ENCODE measurements at regions not wholly inside any gene's neighbourhood (a gene's known extent, or its start where the extent isn't known, plus 50 kb on each side); places are given as distances from the start of the nearest gene placed in this dataset.

DNA sequence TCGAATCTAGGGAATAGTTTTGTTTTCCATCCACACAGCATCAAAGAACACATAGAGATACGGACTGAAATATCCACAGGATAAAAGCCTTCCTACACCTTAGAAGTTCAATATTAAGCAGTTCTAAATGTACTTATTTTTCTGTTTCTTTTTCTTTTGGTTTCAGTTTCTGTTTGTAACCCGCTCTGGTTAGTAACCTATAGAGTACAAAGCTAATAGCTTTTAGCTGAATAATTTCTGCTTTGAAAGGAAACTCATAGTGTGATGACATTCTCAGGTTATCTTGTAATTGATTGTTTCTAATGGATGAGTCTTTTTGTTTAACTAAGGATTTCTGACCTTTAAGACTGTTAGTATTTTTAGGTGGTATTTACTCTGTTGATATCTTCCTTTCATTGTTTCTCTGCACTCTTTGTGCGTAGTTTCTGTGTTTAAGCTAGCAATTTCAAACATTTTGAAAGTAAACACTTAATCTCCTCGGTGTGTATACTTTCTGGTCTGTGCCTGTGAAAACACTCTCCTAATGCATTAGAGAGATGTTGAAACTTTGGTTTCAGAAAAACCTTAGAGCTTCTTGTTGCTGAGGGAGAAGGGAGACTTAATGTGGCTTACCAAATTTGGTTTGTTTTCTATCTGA is 385.5 kb downstream of the HDGFL1 start:
- Histone ChIP-seq H3K9me3 (no peaks in the 10 kb centered on the region), H3K36me3 (no peaks in the 10 kb centered on the region), H3K4me3 (peak overlapping the region in 2 of 4 donors; percentile 16 to 23), H3K27me3 (no peaks in the 10 kb centered on the region), H3K27ac (peak overlapping the region; percentile 7 to 57 (median 28)), H3K4me1 (peaks cover 0 to 28% (median 19%) of the 10 kb centered on the region in 4 donors)
- 29% methylated on average over 5 of the region's 5 CpGs for WGBS, 2 donors
- DNase-seq = no peak
- intact Hi-C loops (cut with DNase I) = no loop called here
- TF ChIP-seq POLR2A (IDR thresholded peaks at IDR 0.05) (no peak), CTCF (IDR thresholded peaks at IDR 0.05) (no peak), POLR2AphosphoS5 (IDR thresholded peaks at IDR 0.05) (no peak), EP300 (IDR thresholded peaks at IDR 0.05) (no peak)

- 13 to 42% methylated on average over 6 of the region's 6 CpGs for WGBS, 2 donors
- Histone ChIP-seq H3K4me3 (no peak overlapping the region), H3K27me3 (no peaks in the 10 kb centered on the region), H3K27ac (peak overlapping the region in 1 of 4 donors; percentile 57), H3K4me1 (peaks cover 0 to 30% (median 19%) of the 10 kb centered on the region in 4 donors), H3K9me3 (no peaks in the 10 kb centered on the region), H3K36me3 (no peaks in the 10 kb centered on the region)
- intact Hi-C loops (cut with DNase I) = no loop called here
- DNase-seq = no peak
- TF ChIP-seq CTCF (IDR thresholded peaks at IDR 0.05) (no peak), POLR2A (IDR thresholded peaks at IDR 0.05) (no peak), POLR2AphosphoS5 (IDR thresholded peaks at IDR 0.05) (no peak), EP300 (IDR thresholded peaks at IDR 0.05) (no peak)
Observed at GRCh38 chr6:22956029-22956681, 386.8 kb downstream of the HDGFL1 start.

GRCh38 chr6:22958677-22959076 is 389.3 kb downstream of the HDGFL1 start:
- no peak for TF ChIP-seq EP300 (IDR thresholded peaks at IDR 0.05)
- no peak for TF ChIP-seq POLR2AphosphoS5 (IDR thresholded peaks at IDR 0.05)
- no peak for TF ChIP-seq POLR2A (IDR thresholded peaks at IDR 0.05)
- TF ChIP-seq CTCF (IDR thresholded peaks at IDR 0.05) = no peak
- Histone ChIP-seq H3K4me1 (peaks cover 0 to 30% (median 19%) of the 10 kb centered on the region in 4 donors), H3K4me3 (no peak overlapping the region), H3K36me3 (no peaks in the 10 kb centered on the region), H3K27me3 (no peaks in the 10 kb centered on the region), H3K27ac (no peak overlapping the region), H3K9me3 (no peaks in the 10 kb centered on the region)
- intact Hi-C loops (cut with DNase I) = no loop called here
- 82 to 94% methylated on average over 1 of the region's 1 CpG for WGBS, 2 donors
- no peak for DNase-seq

DNA sequence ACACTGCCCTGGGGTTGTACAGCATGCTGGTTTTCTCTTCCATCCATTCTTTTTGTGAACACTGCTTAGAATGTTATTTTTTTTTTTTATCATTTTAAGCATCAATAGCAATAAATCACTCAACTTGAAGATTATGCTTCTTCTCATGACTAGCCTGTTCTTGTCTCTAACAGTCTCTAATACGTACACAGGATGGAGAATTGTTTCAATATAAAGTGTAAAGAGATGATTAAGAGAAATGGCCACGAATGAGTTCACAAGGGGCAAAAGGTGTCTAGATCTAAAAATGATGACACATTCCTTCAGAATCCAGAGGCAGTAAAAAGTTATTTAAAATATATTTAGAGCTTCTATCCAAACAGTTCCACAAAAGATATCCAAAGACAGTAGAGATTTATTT is 390.2 kb downstream of the HDGFL1 start:
- no peaks in the 10 kb centered on the region for H3K27me3 ChIP-seq
- H3K27ac ChIP-seq = no peak overlapping the region
- no peak for TF ChIP-seq CTCF (IDR thresholded peaks at IDR 0.05)
- no peak for TF ChIP-seq POLR2A (IDR thresholded peaks at IDR 0.05)
- no peak for TF ChIP-seq EP300 (IDR thresholded peaks at IDR 0.05)
- TF ChIP-seq POLR2AphosphoS5 (IDR thresholded peaks at IDR 0.05) = no peak
- no peak overlapping the region for H3K4me3 ChIP-seq
- H3K36me3 ChIP-seq = no peaks in the 10 kb centered on the region
- intact Hi-C loops (cut with DNase I) = no loop called here
- no peaks in the 10 kb centered on the region for H3K9me3 ChIP-seq
- DNase-seq = no peak
- 79 to 81% methylated on average over 2 of the region's 2 CpGs for WGBS, 2 donors
- H3K4me1 ChIP-seq = peaks cover 0 to 30% (median 19%) of the 10 kb centered on the region in 4 donors

All from sigmoid colon (tissue), 6 donors.